Mucosa of stomach (tissue), 1 donor: ENCODE measurements at regions not wholly inside any gene's neighbourhood (a gene's known extent, or its start where the extent isn't known, plus 50 kb on each side); places are given as distances from the start of the nearest gene placed in this dataset.

Experiments
- H3K27me3 ChIP-seq: one replicate; pipeline ENCODE4 v1.7.0; 2013; ENCODE audit warnings: mild to moderate bottlenecking, low read length; ENCODE audit not compliant: control insufficient read depth, insufficient read depth
- H3K36me3 ChIP-seq: one replicate; pipeline ENCODE4 v1.7.0; 2013; ENCODE audit warnings: low read length; ENCODE audit not compliant: control insufficient read depth, insufficient read depth
- H3K4me1 ChIP-seq: one replicate; pipeline ENCODE4 v1.7.0; 2013; ENCODE audit warnings: mild to moderate bottlenecking, low read length; ENCODE audit not compliant: control insufficient read depth, insufficient read depth
- H3K4me3 ChIP-seq: one replicate; pipeline ENCODE4 v1.7.0; 2013; ENCODE audit warnings: low read length
- H3K9ac ChIP-seq: one replicate; pipeline ENCODE4 v1.7.0; 2013; ENCODE audit warnings: mild to moderate bottlenecking, low read length, moderate library complexity
- H3K9me3 ChIP-seq: one replicate; pipeline ENCODE4 v1.7.0; 2013; ENCODE audit warnings: mild to moderate bottlenecking, low read length, moderate library complexity; ENCODE audit not compliant: control insufficient read depth
- donor health status: Pancreatic carcinoma.

- no peaks in the 10 kb centered on the region for H3K27me3 ChIP-seq
- no peaks in the 10 kb centered on the region for H3K9me3 ChIP-seq
- H3K4me3 ChIP-seq = no peak overlapping the region
- H3K36me3 ChIP-seq = no peaks in the 10 kb centered on the region
- no peaks in the 10 kb centered on the region for H3K4me1 ChIP-seq
- no peak overlapping the region for H3K9ac ChIP-seq
Measured at GRCh38 chr22:47854680-47855079, 1092.2 kb downstream of the TBC1D22A start.

- Histone ChIP-seq H3K9me3 (no peaks in the 10 kb centered on the region), H3K36me3 (no peaks in the 10 kb centered on the region), H3K4me3 (no peak overlapping the region), H3K9ac (no peak overlapping the region), H3K4me1 (no peaks in the 10 kb centered on the region), H3K27me3 (no peaks in the 10 kb centered on the region)
Measured at GRCh38 chr22:47854251-47854650, 1091.8 kb downstream of the TBC1D22A start.

GRCh38 chr22:47853750-47854149 lies 1091.3 kb downstream of the TBC1D22A start:
- no peaks in the 10 kb centered on the region for H3K27me3 ChIP-seq
- no peaks in the 10 kb centered on the region for H3K4me1 ChIP-seq
- H3K36me3 ChIP-seq = no peaks in the 10 kb centered on the region
- no peak overlapping the region for H3K9ac ChIP-seq
- no peak overlapping the region for H3K4me3 ChIP-seq
- H3K9me3 ChIP-seq = no peaks in the 10 kb centered on the region

GRCh38 chr22:47851586-47851985 lies 1089.1 kb downstream of the TBC1D22A start:
- Histone ChIP-seq H3K4me3 (no peak overlapping the region), H3K4me1 (no peaks in the 10 kb centered on the region), H3K27me3 (no peaks in the 10 kb centered on the region), H3K9me3 (no peaks in the 10 kb centered on the region), H3K9ac (no peak overlapping the region), H3K36me3 (no peaks in the 10 kb centered on the region)

DNA sequence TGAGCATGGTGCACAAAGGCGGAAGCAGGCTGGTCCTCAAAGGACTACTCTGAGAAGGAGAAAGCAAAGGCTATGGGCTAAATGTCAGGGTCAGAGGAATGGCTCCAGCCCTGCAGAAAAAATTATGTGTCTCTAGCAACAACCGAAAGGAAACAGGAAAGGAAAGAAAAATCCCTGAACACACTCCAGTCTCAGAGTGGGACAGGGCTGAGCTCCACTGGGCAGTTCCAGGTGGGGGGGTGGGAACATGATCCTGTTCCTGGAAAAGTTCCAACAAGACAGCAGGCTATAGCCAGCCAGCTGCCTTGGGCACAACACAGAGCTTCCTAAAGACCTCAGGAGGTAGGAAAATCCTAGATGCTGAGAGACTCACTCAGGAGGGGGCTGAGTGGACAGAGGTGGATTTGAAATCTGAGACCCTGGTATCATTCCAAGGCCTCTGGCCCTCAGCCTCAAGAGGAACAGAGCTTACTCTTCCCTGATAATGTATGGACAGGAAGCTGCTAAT lies 1088.2 kb downstream of the TBC1D22A start:
- Histone ChIP-seq H3K4me3 (no peak overlapping the region), H3K36me3 (no peaks in the 10 kb centered on the region), H3K4me1 (no peaks in the 10 kb centered on the region), H3K9ac (no peak overlapping the region), H3K9me3 (no peaks in the 10 kb centered on the region), H3K27me3 (no peaks in the 10 kb centered on the region)

- H3K27me3 ChIP-seq = no peaks in the 10 kb centered on the region
- no peaks in the 10 kb centered on the region for H3K9me3 ChIP-seq
- no peaks in the 10 kb centered on the region for H3K36me3 ChIP-seq
- no peak overlapping the region for H3K9ac ChIP-seq
- no peak overlapping the region for H3K4me3 ChIP-seq
- no peaks in the 10 kb centered on the region for H3K4me1 ChIP-seq
Measured at GRCh38 chr22:47849576-47849975, 1087.1 kb downstream of the TBC1D22A start.

DNA sequence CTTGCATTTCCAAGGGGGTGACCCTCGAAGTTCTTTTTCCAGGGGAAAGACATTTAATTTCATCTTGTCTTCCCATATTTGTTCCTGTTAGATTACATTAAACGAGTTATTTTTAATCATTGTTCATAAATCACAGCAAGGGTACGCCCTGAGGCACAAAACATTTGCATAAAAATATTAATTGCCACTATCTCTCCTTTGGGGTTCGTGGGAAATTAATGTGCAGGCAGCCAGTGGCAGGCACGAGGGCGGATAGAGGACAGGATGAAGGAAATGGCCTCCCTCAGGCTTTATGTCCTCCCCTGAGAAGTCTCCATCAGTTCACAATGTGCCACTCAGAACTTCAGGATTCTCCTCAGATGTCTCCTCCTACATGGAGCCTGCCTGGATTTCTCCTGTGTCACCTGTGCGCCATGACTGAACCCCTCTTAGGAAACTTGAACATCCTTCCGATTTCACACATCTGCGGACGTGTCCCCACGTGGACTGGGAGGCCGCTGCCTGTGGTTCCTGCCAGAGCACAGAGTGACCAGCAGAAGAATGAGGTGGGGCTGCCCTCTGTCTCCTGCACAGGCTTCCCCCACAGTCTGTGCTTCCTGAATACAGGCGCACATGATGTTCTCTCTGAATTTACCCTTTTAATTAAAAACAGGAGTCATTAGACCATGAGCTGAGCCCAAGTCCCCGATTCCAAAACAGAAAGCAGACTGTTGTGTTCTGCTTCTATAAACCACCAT lies 1085.9 kb downstream of the TBC1D22A start:
- no peaks in the 10 kb centered on the region for H3K9me3 ChIP-seq
- no peak overlapping the region for H3K9ac ChIP-seq
- no peak overlapping the region for H3K4me3 ChIP-seq
- H3K36me3 ChIP-seq = no peaks in the 10 kb centered on the region
- H3K27me3 ChIP-seq = no peaks in the 10 kb centered on the region
- no peaks in the 10 kb centered on the region for H3K4me1 ChIP-seq

DNA sequence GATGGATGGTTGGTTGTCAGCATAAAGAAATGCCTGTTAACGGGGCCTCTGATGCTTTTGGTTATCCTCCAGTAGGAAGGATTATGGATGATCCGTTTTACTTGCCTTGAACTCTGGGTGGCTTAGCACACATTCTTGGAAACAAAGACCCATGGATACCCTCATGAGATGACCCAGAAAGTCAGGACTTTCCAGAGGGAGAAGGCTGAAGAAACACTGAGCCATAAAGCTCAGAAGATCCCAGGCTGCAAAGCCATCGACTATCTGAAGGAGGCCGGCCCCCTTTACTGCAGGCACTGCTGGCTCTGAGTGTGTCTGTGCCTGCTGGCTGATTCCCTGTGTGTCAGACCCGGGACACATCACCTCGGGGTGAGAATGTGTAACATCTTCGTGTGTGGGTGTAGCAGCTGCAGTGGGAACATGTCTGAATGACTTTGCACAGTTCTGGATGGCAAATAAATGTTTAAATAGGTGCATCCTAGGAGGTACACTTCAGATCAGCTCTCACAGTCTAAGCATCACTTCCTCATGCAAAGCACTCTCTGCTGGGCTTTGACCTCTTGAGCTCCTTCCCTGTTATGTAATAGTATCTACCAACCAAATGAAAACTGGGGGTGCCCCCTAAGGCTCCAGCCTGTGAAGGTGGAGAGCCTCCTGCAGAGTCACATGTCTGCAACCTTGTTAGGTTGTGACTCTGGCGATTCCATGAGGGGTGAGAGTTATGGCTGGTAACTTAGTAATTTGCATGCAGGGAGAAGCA lies 1084.9 kb downstream of the TBC1D22A start:
- Histone ChIP-seq H3K27me3 (no peaks in the 10 kb centered on the region), H3K4me1 (no peaks in the 10 kb centered on the region), H3K9ac (no peak overlapping the region), H3K4me3 (no peak overlapping the region), H3K9me3 (no peaks in the 10 kb centered on the region), H3K36me3 (no peaks in the 10 kb centered on the region)

GRCh38 chr22:47846206-47846605 lies 1083.8 kb downstream of the TBC1D22A start:
- Histone ChIP-seq H3K9ac (no peak overlapping the region), H3K9me3 (no peaks in the 10 kb centered on the region), H3K36me3 (no peaks in the 10 kb centered on the region), H3K4me3 (no peak overlapping the region), H3K27me3 (no peaks in the 10 kb centered on the region), H3K4me1 (no peaks in the 10 kb centered on the region)

GRCh38 chr22:47842119-47842518 lies 1079.7 kb downstream of the TBC1D22A start:
- Histone ChIP-seq H3K4me3 (no peak overlapping the region), H3K36me3 (no peaks in the 10 kb centered on the region), H3K4me1 (no peaks in the 10 kb centered on the region), H3K27me3 (no peaks in the 10 kb centered on the region), H3K9ac (no peak overlapping the region), H3K9me3 (no peaks in the 10 kb centered on the region)

GRCh38 chr22:47841156-47841555 lies 1078.7 kb downstream of the TBC1D22A start:
- no peak overlapping the region for H3K9ac ChIP-seq
- H3K27me3 ChIP-seq = no peaks in the 10 kb centered on the region
- no peak overlapping the region for H3K4me3 ChIP-seq
- no peaks in the 10 kb centered on the region for H3K4me1 ChIP-seq
- H3K36me3 ChIP-seq = no peaks in the 10 kb centered on the region
- H3K9me3 ChIP-seq = no peaks in the 10 kb centered on the region

- no peaks in the 10 kb centered on the region for H3K9me3 ChIP-seq
- no peaks in the 10 kb centered on the region for H3K27me3 ChIP-seq
- no peak overlapping the region for H3K4me3 ChIP-seq
- no peaks in the 10 kb centered on the region for H3K4me1 ChIP-seq
- H3K36me3 ChIP-seq = no peaks in the 10 kb centered on the region
- no peak overlapping the region for H3K9ac ChIP-seq
Measured at GRCh38 chr22:47839595-47840227, 1077.3 kb downstream of the TBC1D22A start.
